ENCODE measurements at regions not wholly inside any gene's neighbourhood (a gene's known extent, or its start where the extent isn't known, plus 50 kb on each side); places are given as distances from the start of the nearest gene placed in this dataset.

GRCh38 chr17:77515227-77515626 is 374.5 kb downstream of the SEC14L1 start:
- DNase-seq (no peak), FAIRE-seq (no peak), ATAC-seq (no peak)
- Histone ChIP-seq H3K4me3 (no peak overlapping the region), H3K36me3 (no peaks in the 10 kb centered on the region), H3K27ac (no peak overlapping the region), H3K9me3 (peaks cover 0 to 3% (median 0%) of the 10 kb centered on the region in 4 donors), H3K4me1 (no peaks in the 10 kb centered on the region), H3K27me3 (no peaks in the 10 kb centered on the region)
- intact Hi-C loops (cut with DNase I) = no loop called here
- TF ChIP-seq CTCF (IDR thresholded peaks at IDR 0.05) = no peak

GRCh38 chr17:77516902-77517301 is 376.1 kb downstream of the SEC14L1 start:
- H3K36me3 ChIP-seq = no peaks in the 10 kb centered on the region
- no peaks in the 10 kb centered on the region for H3K27me3 ChIP-seq
- no peaks in the 10 kb centered on the region for H3K9me3 ChIP-seq
- no peaks in the 10 kb centered on the region for H3K4me1 ChIP-seq
- no peak for ATAC-seq
- intact Hi-C loops (cut with DNase I) = no loop called here
- DNase-seq = peak in 1 of 6 donors; percentile 1
- 71 to 79% methylated on average over 4 of the region's 4 CpGs for WGBS, 2 donors
- no peak overlapping the region for H3K4me3 ChIP-seq
- no peak overlapping the region for H3K27ac ChIP-seq
- FAIRE-seq = no peak
- TF ChIP-seq CTCF (IDR thresholded peaks at IDR 0.05) = no peak

GRCh38 chr17:77521076-77521475 is 380.3 kb downstream of the SEC14L1 start:
- H3K4me3 ChIP-seq = no peak overlapping the region
- H3K27ac ChIP-seq = no peak overlapping the region
- FAIRE-seq (no peak), DNase-seq (peak in 1 of 6 donors; percentile 22), ATAC-seq (no peak)
- H3K4me1 ChIP-seq = no peaks in the 10 kb centered on the region
- 82 to 91% methylated on average over 13 of the region's 13 CpGs for WGBS, 2 donors
- H3K36me3 ChIP-seq = no peaks in the 10 kb centered on the region
- H3K9me3 ChIP-seq = no peaks in the 10 kb centered on the region
- no peaks in the 10 kb centered on the region for H3K27me3 ChIP-seq
- intact Hi-C loops (cut with DNase I) = no loop called here
- no peak for TF ChIP-seq CTCF (IDR thresholded peaks at IDR 0.05)

GRCh38 chr17:77523540-77523939 is 382.8 kb downstream of the SEC14L1 start:
- TF ChIP-seq CTCF (IDR thresholded peaks at IDR 0.05) = no peak
- no peak for DNase-seq
- intact Hi-C loops (cut with DNase I) = no loop called here
- no peak for ATAC-seq
- Histone ChIP-seq H3K9me3 (no peaks in the 10 kb centered on the region), H3K4me1 (no peaks in the 10 kb centered on the region), H3K27ac (no peak overlapping the region), H3K27me3 (no peaks in the 10 kb centered on the region), H3K4me3 (no peak overlapping the region), H3K36me3 (no peaks in the 10 kb centered on the region)
- FAIRE-seq = no peak
- WGBS, 2 donors = 64 to 67% methylated on average over 8 of the region's 8 CpGs

GRCh38 chr17:77526259-77526711 is 385.5 kb downstream of the SEC14L1 start:
- intact Hi-C loops (cut with DNase I) = no loop called here

More at GRCh38 chr17:77526259-77526711, 385.5 kb downstream of the SEC14L1 start:
- no peaks in the 10 kb centered on the region for H3K4me1 ChIP-seq
- H3K9me3 ChIP-seq = no peaks in the 10 kb centered on the region
- DNase-seq (peak in 1 of 6 donors; percentile 28), FAIRE-seq (no peak), ATAC-seq (no peak)
- H3K36me3 ChIP-seq = no peaks in the 10 kb centered on the region
- no peak overlapping the region for H3K4me3 ChIP-seq
- no peak overlapping the region for H3K27ac ChIP-seq
- TF ChIP-seq CTCF (IDR thresholded peaks at IDR 0.05) = no peak
- WGBS, 2 donors = 88 to 96% methylated on average over 11 to 20 of the region's 20 CpGs
- H3K27me3 ChIP-seq = peaks cover 0 to 6% (median 0%) of the 10 kb centered on the region in 4 donors

Data from pancreas (tissue), 10 donors.